HuH-7 (cell line): ENCODE measurements at regions not wholly inside any gene's neighbourhood (a gene's known extent, or its start where the extent isn't known, plus 50 kb on each side); places are given as distances from the start of the nearest gene placed in this dataset.

Source experiments
- DNase-seq: peaks from one replicate; pipeline ENCODE4 v3.0.0; 2011; ENCODE audit warnings: low spot score

DNA sequence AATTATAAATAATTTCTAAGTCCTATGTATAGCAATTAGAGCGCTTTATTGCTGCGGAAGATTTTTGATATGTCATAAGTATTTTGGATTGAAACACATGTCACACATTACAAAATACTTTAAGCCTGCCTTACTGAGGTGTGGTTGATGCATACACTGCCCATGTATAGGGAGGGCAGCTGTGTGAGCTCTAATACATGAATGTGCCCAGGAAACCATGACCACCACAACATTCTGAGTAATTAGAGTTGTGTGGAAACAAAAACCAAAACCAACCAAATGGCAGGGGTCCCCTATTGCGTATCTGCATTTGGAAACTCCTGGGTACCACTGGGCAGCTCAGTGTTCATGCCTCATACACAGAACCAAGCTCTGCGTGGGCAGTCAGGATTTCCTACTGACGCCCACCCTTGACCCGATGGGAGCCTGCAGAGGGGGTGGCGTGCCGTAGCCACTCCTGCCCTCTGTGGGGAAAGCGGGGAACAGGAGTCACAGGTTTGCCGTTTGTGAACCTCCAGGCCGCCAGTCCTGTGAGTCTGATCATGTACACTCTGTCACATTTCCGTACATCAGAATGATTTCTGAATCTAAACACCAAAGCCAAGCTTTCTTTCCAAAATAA, 50.9 kb upstream of the PDE10A start:
- no peak for DNase-seq
